Endometrium (tissue), 2 donors: ENCODE measurements at regions not wholly inside any gene's neighbourhood (a gene's known extent, or its start where the extent isn't known, plus 50 kb on each side); places are given as distances from the start of the nearest gene placed in this dataset.
"Not testable (repeated sequence)": the region's sequence is repeated elsewhere in the genome, so short reads cannot be mapped to it uniquely, and the experiment has no call there.

Experiments used
- FAIRE-seq: peaks from 2 replicates; lab custom pipeline; 2012; peaks lifted over from hg19 to GRCh38; lab: Jason Lieb, UNC
- donor health status: control.
- donor health status: control.

DNA sequence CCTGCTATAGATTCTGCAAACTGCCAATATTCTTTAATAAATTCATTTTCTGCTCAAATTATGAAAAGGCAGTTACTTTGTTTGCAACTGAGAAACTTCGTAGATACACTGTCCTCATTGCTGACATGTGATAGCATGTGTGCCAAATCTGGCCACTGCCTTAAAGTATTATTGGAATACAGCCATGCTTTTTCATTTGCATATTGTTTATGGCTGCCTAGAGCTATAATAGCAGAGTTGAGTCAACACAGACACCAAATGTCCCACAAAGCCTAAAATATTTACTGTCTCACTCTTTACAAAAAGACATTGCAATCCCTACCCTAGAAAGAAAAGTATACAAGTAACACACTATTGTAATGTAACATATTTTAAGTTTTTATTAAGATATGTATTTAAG lies 647.4 kb downstream of the XPNPEP1 start:
- FAIRE-seq: no peak

DNA sequence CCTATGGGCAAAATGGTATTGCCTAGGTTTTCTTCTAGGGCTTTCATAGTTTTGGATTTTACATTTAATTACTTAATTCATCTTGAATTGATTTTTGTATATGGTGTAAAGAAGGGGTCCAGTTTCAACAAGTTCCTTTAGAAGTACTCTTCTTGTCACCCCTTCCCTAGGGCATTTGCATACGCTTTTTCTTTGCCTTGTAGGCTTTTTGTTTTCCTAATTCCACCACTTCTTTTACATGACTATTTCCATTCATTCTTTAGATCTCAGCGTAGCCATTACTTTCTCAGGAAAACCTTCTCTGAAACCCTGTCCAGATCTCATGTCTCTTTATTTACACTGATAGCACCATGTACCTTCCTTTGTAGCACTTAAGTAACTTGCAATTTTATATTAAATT lies 648.6 kb downstream of the XPNPEP1 start:
- FAIRE-seq: no peak

GRCh38 chr10:109270173-109270572 lies 653.1 kb downstream of the XPNPEP1 start:
- FAIRE-seq: no peak

GRCh38 chr10:109264004-109264403 lies 659.3 kb downstream of the XPNPEP1 start:
- no peak for FAIRE-seq

- no peak for FAIRE-seq
Observed at GRCh38 chr10:109261231-109261630, 662.1 kb downstream of the XPNPEP1 start.

GRCh38 chr10:109259293-109259692 lies 664.0 kb downstream of the XPNPEP1 start:
- FAIRE-seq: no peak

DNA sequence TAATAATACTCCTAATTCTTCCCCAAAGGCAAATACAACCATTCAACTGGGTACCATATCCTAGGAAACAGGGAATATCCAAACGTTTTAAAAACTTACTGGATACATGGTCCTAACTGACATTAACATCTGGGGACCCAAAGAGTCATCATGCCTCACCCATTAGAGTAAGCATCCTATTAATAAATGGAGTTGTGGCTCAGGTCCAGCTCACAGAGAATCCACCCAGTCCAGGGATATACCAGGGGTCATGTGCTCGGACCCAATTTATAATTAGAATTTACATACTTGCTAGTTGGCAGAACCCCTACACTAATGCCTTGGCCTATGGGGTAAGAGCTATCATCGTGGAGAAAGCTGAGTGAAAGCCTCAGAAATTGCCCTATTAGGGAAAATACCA lies 670.0 kb downstream of the XPNPEP1 start:
- no peak for FAIRE-seq

DNA sequence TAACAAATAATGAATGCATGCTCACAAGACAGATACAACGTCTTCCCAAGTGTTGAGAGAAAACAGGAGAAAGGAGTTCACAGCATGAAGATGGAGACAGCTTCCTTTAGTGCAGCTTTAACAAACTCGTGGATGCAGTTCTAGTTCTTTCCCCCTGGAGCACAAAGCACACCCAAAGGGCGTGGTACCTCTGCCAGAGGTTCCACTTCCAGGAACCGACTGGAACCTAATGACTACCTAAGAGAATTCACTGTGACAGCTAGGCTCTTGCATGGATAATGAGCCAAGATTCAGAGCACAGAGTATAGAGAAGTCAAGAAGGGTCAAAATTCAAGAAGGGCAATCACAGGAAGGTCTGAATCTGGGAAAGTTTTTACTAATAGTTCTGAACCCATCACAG lies 673.2 kb downstream of the XPNPEP1 start:
- FAIRE-seq: no peak

- no peak for FAIRE-seq
Observed at GRCh38 chr10:109247814-109248213, 675.5 kb downstream of the XPNPEP1 start.

- no peak for FAIRE-seq
Observed at GRCh38 chr10:109245821-109246220, 677.5 kb downstream of the XPNPEP1 start.

- FAIRE-seq: no peak
Observed at GRCh38 chr10:109239371-109239770, 683.9 kb downstream of the XPNPEP1 start.

- FAIRE-seq: no peak
Observed at GRCh38 chr10:109237682-109238081, 685.6 kb downstream of the XPNPEP1 start.

DNA sequence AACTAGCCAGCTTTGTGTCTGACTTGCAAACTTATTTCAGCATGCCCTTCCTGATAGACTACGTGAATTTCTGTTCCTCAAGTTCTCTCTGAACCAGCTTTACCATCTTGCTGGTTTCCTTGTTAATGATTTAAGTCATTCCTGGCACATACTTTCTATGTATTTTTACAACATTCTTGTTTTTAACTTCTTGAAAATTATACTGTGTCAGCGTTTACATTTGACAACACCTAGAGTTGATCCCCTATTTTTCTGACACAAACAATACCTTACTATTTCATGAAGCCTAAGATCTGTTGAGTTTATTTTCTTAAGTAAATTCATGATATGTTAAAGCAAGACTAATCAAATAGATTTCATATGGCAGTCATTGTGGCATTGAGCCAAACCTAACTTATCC lies 686.3 kb downstream of the XPNPEP1 start:
- no peak for FAIRE-seq

DNA sequence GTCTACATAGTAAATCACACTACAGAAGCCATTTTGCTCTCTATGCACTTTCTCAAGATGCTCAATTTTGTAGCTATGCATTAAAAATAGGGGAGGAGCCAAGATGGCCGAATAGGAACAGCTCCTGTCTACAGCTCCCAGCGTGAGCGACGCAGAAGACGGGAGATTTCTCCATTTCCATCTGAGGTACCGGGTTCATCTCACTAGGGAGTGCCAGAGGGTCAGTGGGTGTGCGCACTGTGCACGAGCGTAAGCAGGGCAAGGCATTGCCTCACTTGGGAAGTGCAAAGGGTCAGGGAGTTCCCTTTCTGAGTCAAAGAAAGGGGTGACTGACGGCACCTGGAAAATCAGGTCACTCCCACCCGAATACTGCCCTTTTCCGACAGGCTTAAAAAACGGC lies 699.8 kb downstream of the XPNPEP1 start:
- not testable (repeated sequence) for FAIRE-seq

DNA sequence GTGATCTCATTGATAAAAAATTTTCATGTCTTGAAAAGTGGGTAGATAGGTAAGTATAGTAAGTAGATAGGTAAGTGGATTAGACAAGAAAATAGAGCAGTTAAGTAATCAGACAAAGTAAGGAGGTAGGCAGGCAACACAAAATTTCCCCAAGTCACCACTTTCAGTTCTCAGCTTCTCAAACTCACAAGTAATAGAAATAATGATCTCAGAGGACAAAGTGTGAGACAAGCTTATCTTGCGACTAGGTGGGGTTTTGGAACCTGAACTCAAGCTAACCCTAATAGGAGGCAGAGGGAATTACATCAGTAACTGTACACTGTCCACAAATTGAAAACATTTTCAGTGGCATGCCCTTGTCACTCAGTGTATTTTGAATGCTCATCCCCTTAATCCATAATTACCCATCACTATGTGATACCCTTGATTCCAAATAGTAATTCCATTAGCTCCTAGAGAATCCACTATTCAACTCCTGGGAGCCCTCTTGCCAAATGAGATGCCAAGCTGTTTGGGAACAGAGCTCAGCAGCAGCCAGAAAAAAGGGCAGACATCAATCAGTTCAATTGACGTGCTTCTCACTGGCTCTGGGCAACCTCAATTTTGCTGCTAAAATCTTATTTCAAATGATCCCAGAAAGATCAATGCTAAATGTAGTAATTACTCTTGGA lies 703.2 kb downstream of the XPNPEP1 start:
- FAIRE-seq: no peak

- no peak for FAIRE-seq
Observed at GRCh38 chr10:109218207-109218606, 705.1 kb downstream of the XPNPEP1 start.

GRCh38 chr10:109215291-109216075 lies 707.8 kb downstream of the XPNPEP1 start:
- no peak for FAIRE-seq

DNA sequence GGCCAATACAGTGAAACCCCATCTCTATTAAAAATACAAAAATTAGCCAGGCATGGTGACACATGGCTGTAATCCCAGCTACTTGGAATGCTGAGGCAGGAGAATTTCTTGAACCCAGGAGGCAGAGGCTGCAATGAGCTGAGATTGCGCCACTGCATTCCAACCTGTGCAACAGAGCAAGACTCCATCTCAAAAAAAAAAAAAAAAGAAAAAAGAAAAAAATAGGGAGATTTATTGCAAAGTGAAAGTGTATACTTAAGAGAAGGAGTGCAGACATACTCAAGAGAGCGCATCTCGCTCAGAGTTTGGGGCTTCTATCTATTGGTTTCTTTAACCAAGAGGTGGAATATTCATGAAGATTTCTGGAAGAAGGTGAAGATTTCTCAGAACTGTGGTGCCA lies 708.4 kb downstream of the XPNPEP1 start:
- FAIRE-seq: not testable (repeated sequence)

GRCh38 chr10:109207361-109207760 lies 716.0 kb downstream of the XPNPEP1 start:
- FAIRE-seq: no peak

GRCh38 chr10:109205929-109206585 lies 717.3 kb downstream of the XPNPEP1 start:
- FAIRE-seq: no peak

GRCh38 chr10:109203646-109204353 lies 719.5 kb downstream of the XPNPEP1 start:
- FAIRE-seq: no peak

GRCh38 chr10:109202111-109202510 lies 721.2 kb downstream of the XPNPEP1 start:
- no peak for FAIRE-seq

GRCh38 chr10:109200646-109201045 lies 722.7 kb downstream of the XPNPEP1 start:
- no peak for FAIRE-seq
